Ovary (tissue), 7 donors: ENCODE measurements at regions not wholly inside any gene's neighbourhood (a gene's known extent, or its start where the extent isn't known, plus 50 kb on each side); places are given as distances from the start of the nearest gene placed in this dataset.

Source experiments
- DNase-seq, 5 donors: peaks; one replicate each; pipeline ENCODE4 v3.0.0-alpha.2; 2019 to 2020
- H3K27ac ChIP-seq, 2 donors: fragments of 200-600 bp; one replicate each; pipeline versions ENCODE4 v1.5.1 to v1.8.0; 2019 to 2022
- H3K27me3 ChIP-seq: fragments of 200-600 bp; one replicate; pipeline ENCODE4 v1.8.0; 2022
- H3K36me3 ChIP-seq: fragments of 200-600 bp; sonication (generic); one replicate; pipeline ENCODE4 v1.5.1; 2019
- H3K4me1 ChIP-seq: one replicate; pipeline ENCODE4 v1.8.1; 2013; ENCODE audit warnings: mild to moderate bottlenecking, moderate library complexity; ENCODE audit not compliant: insufficient read depth
- H3K4me3 ChIP-seq: fragments of 200-600 bp; sonication (generic); one replicate; pipeline ENCODE4 v1.5.1; 2017
- H3K9me3 ChIP-seq, 2 donors: fragments of 200-600 bp in 1 of 2; sonication (generic) in 1 of 2; one replicate each; pipeline versions ENCODE4 v1.5.1 to v1.8.1; 2013 to 2019; ENCODE audit warnings: mild to moderate bottlenecking in 1 of 2, moderate library complexity in 1 of 2
- CTCF ChIP-seq, 3 donors: fragments of 450-650 bp in 2 of 3; fragments of 200-600 bp in 1 of 3; IDR thresholded peaks; one replicate each; pipeline versions ENCODE4 v1.5.1 to v1.8.0; 2016 to 2022; ENCODE audit warnings: antibody characterized with exemption in 3 of 3, mild to moderate bottlenecking in 1 of 3
- EP300 ChIP-seq: sonication (generic); formaldehyde crosslinking; IDR thresholded peaks from one replicate; pipeline ENCODE4 v1.6.1; 2017; ENCODE audit warnings: antibody characterized with exemption
- POLR2A ChIP-seq: fragments of 450-650 bp; IDR thresholded peaks from one replicate; pipeline ENCODE4 v1.6.1; 2017; ENCODE audit warnings: antibody characterized with exemption, mild to moderate bottlenecking, moderate library complexity
- WGBS, 3 donors: extraction: QIAGEN DNeasy Blood & Tissue Kit in 1 of 3; methylation state at CpG; one replicate each; pipeline versions ENCODE4 v1.1.5 to v1.1.7; 2013 to 2017; 5-methylcytosine and 5-hydroxymethylcytosine counted together
- intact Hi-C, 4 donors: fragments of 100-400 bp; cut with DNase I; formaldehyde crosslinking; loops; one replicate each; pipeline versions ENCODE4 v1.11.0 to v1.15.1; 2022 to 2023
- donor health status: DM: no; HTN: no; CAD: no; lungs with moderate emphysema.
- donor health status: DM: no; HTN: no; CAD: no.
- donor health status: Bipolar disorder and iron deficiency.
- donor health status: DM: no; HTN: no; CAD: no.
- donor health status: DM: yes; HTN: yes; CAD: no.

GRCh38 chr12:75872762-75873161, 158.8 kb downstream of the PHLDA1 start:
- no peaks in the 10 kb centered on the region for H3K9me3 ChIP-seq
- TF ChIP-seq EP300 (no peak), POLR2A (no peak), CTCF (IDR thresholded peaks at IDR 0.05) (no peak)
- H3K36me3 ChIP-seq: no peaks in the 10 kb centered on the region
- DNase-seq: no peak
- 96 to 98% (median 98%) methylated on average over 2 of the region's 2 CpGs for WGBS, 3 donors
- peaks cover 2% of the 10 kb centered on the region for H3K4me1 ChIP-seq
- intact Hi-C loops: no loop called here
- no peak overlapping the region for H3K27ac ChIP-seq
- no peak overlapping the region for H3K4me3 ChIP-seq
- H3K27me3 ChIP-seq: no peaks in the 10 kb centered on the region

DNA sequence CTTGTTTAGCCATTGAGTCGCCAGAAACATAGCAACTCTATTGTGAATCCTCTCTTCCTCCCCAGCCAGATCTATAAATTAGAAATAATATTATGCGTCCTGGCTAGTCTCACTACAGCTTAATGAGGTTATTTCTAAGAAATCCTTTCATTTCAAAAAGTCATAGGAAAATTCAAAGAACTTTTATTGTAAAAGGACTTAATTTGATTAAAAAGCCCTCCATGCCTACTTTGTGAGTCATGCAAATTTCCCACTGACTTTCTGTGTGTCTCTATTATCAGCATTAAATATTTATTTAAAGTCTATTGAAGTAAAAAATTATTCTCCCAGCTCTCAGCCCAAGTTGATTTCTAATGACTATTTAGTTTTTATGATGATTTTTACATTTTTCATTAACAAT, 160.7 kb downstream of the PHLDA1 start:
- no peaks in the 10 kb centered on the region for H3K36me3 ChIP-seq
- H3K4me3 ChIP-seq: no peak overlapping the region
- DNase-seq: no peak
- H3K4me1 ChIP-seq: no peaks in the 10 kb centered on the region
- WGBS, 3 donors: 16 to 24% (median 20%) methylated on average over 2 of the region's 2 CpGs
- no peak overlapping the region for H3K27ac ChIP-seq
- TF ChIP-seq POLR2A: no peak
- no peak for TF ChIP-seq CTCF (IDR thresholded peaks at IDR 0.05)
- TF ChIP-seq EP300: no peak
- intact Hi-C loops: no loop called here
- no peaks in the 10 kb centered on the region for H3K27me3 ChIP-seq
- H3K9me3 ChIP-seq: no peaks in the 10 kb centered on the region

- Histone ChIP-seq H3K4me1 (no peaks in the 10 kb centered on the region), H3K9me3 (no peaks in the 10 kb centered on the region), H3K4me3 (no peak overlapping the region), H3K27ac (no peak overlapping the region), H3K36me3 (no peaks in the 10 kb centered on the region), H3K27me3 (no peaks in the 10 kb centered on the region)
- DNase-seq: no peak
- intact Hi-C loops: no loop called here
- TF ChIP-seq CTCF (IDR thresholded peaks at IDR 0.05): no peak
- no peak for TF ChIP-seq EP300
- no peak for TF ChIP-seq POLR2A
- WGBS, 3 donors: 84 to 90% (median 89%) methylated on average over 3 of the region's 3 CpGs
Measured at GRCh38 chr12:75868501-75868900, 163.1 kb downstream of the PHLDA1 start.

- Histone ChIP-seq H3K27ac (no peak overlapping the region), H3K9me3 (no peaks in the 10 kb centered on the region), H3K27me3 (no peaks in the 10 kb centered on the region), H3K36me3 (no peaks in the 10 kb centered on the region), H3K4me1 (no peaks in the 10 kb centered on the region), H3K4me3 (no peak overlapping the region)
- TF ChIP-seq EP300 (no peak), CTCF (IDR thresholded peaks at IDR 0.05) (no peak), POLR2A (no peak)
- intact Hi-C loops: no loop called here
- WGBS, 3 donors: 89 to 92% (median 89%) methylated on average over 3 of the region's 3 CpGs
- DNase-seq: no peak
Measured at GRCh38 chr12:75865315-75865714, 166.3 kb downstream of the PHLDA1 start.

GRCh38 chr12:75864161-75864560, 167.4 kb downstream of the PHLDA1 start:
- no peak overlapping the region for H3K4me3 ChIP-seq

More at GRCh38 chr12:75864161-75864560, 167.4 kb downstream of the PHLDA1 start:
- Histone ChIP-seq H3K27me3 (no peaks in the 10 kb centered on the region), H3K36me3 (no peaks in the 10 kb centered on the region), H3K4me1 (no peaks in the 10 kb centered on the region), H3K27ac (no peak overlapping the region), H3K9me3 (no peaks in the 10 kb centered on the region)
- intact Hi-C loops: no loop called here
- TF ChIP-seq CTCF (IDR thresholded peaks at IDR 0.05) (no peak), EP300 (no peak), POLR2A (no peak)
- DNase-seq: no peak
